HS-5 (cell line): ENCODE measurements at regions not wholly inside any gene's neighbourhood (a gene's known extent, or its start where the extent isn't known, plus 50 kb on each side); places are given as distances from the start of the nearest gene placed in this dataset.

Source experiments
- DNase-seq: peaks from one replicate; pipeline ENCODE4 v3.0.0-alpha.2; 2012; ENCODE audit warnings: low read depth

GRCh38 chr6:142500250-142500786 lies 198.5 kb downstream of the ADGRG6 start:
- no peak for DNase-seq

DNA sequence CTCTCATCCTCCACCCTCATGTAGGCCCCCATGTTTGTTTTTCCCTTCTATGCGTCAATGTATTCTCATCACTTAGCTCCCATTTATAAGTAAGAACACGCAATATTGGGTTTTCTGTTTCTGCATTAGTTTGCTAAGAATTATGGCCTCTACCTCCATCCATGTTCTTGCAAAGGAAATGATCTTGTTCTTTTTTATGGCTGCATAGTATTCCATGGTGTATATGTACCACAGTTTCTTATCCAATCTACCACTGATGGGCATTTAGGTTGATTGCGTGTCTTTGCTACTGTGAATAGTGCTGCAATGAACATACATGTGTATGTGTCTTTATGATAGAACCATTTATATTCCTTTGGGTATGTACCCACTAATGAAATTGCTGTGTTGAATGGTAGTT lies 200.0 kb downstream of the ADGRG6 start:
- DNase-seq = no peak

DNA sequence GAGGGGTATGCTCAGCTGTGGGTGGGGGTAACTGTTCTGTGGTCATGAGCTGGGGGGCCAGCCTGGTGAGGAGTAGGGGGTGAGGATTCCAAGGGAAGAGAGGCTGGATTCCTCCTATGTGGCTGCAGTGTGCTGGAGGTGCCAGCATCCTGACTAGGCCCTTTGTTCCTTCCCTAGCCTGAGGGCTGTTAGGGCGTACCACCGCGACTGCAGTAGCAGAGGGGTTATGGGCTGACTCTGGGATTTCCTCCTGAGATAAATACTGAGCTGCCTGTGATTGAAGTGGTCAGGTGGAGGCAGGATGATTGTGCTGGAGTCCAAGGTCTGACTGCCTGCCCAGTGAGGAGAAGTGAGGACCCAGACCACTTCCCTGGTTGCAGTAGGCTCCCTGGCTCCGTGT lies 205.3 kb downstream of the ADGRG6 start:
- no peak for DNase-seq

- no peak for DNase-seq
Observed at GRCh38 chr6:142510211-142510610, 208.4 kb downstream of the ADGRG6 start.

DNA sequence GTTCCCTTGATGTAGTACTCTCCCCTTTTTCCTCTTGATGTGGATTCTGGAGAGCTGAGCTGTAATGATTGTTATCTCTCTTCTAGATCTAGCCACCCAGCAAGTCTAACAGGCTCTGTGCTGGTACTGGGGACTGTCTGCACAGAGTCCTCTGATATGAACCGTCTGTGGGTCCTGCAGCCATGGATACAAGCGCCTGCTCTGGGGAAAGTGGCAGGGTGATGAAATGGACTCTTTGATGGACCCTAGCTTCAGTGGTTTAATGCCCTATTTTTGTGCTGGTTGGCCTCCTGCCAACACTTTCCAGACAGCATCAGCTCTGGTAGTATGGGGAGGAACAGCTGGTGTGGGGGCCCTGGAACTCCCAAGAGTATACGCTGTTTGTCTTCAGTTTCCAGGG lies 216.3 kb downstream of the ADGRG6 start:
- no peak for DNase-seq

GRCh38 chr6:142518761-142519160 lies 217.0 kb downstream of the ADGRG6 start:
- DNase-seq = no peak

DNA sequence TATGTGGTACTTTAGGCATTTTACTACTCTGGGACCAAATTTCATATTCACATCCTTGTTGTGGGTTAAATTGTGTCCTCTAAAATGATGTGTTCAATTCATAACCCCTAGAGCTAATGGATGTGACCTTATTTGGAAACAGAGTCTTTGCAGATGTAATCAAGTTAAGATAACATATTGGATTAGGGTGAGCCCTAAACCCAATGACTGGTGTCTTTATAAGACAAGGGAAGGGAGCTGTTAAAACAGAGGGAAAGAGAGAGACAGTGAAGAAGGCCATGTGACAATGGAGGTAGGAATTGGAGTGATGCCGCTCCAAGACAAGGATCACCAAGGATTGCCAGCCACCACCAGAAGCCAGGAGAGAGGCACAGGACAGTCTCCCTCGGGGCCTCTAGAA lies 220.0 kb downstream of the ADGRG6 start:
- DNase-seq = no peak

GRCh38 chr6:142523515-142524375 lies 221.9 kb downstream of the ADGRG6 start:
- DNase-seq = no peak

DNA sequence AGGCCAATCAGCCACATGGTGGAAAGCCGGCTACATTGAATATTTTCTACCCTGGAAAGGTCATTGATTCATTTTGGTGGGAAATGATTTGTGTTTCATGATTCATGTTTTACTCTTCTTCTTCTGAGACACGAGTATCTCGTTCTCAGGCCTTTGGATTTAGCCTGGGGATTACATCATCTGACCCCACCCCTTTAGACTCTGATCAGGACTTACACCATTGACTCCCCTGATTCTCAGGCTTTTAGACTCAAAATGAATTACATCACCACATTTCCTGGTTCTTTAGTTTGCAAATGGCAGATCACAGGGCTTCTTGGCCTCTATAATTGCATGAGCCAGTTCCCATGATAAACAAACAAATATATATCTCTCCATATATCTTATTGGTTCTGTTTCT lies 228.8 kb downstream of the ADGRG6 start:
- no peak for DNase-seq

DNA sequence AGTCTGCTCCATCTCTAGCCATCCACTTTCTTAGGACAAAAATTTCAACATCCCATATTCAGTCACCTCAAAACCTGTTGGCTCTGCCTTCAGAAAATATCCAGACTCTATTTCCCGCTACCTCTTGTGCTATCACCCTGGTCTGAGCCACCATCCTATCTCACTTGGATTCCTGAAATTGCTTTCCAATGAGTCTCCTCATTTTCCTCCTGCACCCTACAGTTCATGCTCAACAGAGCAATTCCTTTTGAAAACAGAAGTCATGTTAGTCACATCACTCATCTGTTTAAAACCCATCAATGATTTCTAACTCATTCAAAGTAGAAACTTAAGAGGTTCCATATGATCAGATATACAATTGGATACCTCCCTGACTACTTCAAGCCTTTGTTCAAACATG lies 229.9 kb downstream of the ADGRG6 start:
- DNase-seq = peak; percentile 10

GRCh38 chr6:142534076-142534475 lies 232.3 kb downstream of the ADGRG6 start:
- no peak for DNase-seq

DNA sequence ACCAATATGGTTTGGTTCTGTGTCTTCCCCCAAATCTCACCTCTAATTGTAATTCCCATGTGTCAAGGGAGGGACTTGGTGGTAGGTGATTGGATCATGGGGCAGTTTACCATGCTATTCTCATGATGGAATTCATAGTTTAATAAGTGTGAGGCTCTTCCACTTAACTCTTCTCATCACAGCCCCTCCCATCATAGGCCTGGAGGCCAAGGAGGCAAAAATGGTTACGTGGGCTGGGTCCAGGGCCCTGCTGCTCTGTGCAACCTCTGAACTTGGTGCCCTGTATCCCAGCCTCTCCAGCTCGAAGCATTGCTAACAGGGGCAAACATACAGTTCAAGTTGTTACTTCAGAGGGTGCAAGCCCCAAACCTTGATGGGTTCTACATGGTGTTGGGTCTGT lies 232.7 kb downstream of the ADGRG6 start:
- no peak for DNase-seq

GRCh38 chr6:142537612-142538478 lies 236.0 kb downstream of the ADGRG6 start:
- DNase-seq = no peak

DNA sequence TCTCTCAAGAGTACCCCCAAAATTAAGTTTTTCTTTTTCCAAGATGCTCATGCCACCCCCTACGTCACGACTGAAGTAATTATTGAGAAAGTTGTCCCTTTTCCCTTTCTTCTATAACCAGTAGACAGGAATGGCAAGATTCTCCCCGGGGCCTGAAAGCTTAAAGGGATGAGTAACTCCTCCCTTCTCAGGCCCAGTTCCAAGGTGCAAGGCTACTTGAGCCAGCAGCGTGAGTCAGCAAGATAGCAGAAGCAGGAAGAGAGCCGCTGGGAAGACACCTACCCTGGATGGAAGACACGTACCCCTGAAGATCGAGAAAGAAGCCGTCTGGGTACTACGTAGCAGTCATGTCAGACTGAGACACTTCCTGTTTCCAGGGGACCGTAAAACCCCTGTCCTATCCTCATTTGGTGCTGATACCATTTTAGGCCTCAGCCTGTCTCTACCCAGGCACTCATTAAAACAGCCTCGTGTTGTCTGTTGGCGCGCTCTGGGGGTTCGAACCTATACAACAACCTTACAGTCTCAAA lies 241.0 kb downstream of the ADGRG6 start:
- DNase-seq = peak; percentile 32

DNA sequence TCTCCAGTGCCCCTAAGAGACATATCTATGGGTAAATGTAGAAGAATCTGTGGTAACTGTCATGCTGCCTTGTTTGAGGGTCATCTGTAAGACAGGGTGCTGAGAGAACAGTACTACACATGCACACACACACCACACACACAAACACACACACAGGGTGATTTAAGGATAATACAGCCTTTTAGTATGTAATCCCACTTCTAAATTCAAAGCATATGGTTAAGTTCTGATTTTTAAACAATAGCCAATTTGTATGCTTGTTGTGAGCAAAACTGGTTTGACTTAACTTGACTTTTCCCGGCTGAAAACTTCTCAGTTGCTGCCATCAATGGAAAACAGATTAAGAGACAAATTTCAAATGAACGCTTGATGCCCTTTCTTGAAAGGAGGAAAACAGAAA lies 241.8 kb downstream of the ADGRG6 start:
- DNase-seq = no peak

GRCh38 chr6:142544199-142544838 lies 242.5 kb downstream of the ADGRG6 start:
- DNase-seq = no peak

DNA sequence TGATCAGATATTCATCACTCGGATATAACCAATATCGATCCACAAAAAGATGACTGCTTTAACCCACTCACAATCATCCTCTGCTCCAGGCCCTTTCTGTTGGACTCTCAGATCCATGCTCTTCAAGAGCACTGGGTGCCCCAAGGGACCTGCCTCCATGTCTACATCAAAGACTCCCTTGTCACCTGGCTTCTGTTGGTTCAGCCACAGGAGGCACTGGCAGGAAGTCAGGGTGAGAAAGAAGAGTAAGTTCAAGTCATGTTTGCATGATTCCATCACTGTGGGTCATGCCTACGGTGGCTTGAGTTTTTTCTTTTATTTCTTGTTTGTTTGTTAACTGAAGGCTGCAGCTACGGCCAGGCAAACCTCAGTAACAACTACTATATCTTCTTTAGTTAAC lies 243.3 kb downstream of the ADGRG6 start:
- no peak for DNase-seq

DNA sequence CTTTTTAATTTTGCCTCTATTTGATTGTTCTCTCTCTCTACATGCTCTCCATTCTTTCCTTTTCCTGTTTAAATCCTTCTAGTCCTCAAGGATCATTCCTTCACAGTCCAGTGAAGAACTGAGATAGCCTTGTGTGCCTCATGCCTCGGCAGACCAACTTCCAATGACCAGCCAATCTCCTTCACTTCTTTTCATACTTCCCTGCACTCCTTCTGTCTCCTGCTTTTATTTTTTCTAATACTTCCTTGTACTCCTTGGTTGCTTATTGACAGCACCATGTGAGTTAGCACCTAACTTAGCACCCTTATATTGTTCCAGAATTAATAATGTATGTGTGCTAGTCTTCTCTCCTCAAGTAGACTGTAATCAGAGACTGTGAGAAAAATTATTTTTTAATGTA lies 246.8 kb downstream of the ADGRG6 start:
- no peak for DNase-seq

DNA sequence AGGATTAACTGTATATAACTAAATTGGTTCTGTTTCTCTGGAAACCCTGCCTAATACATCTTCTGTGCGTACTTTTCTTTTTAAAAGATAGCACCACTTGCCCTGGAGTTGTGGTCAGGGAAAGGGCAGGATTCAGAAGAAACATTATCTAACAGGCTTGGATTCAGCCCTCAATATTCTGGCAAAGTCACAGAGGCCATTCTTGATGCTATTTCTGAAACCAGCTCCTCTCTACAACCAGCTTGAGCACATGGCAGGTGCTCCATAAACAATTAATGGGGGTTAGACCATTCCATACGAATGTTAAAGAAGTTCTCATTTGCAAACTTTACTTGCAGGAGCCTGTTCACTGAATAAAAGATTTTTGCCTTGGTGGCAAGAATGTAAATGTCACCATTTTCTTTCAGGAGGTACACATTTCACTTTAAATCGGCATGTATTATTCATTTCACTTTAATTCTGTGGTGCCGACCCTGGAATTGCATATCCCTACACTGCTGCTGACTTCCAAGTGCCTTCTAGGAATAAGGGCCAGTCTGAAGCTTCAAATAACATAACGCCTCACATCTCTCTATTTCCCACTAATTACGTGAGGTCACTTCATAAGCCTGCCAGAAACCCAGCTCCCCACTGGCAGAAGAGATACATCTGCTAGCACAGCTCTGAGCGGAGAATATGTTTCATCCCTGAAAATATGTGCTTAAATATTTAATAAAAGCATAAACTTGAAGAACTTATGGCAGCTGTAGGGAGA lies 248.7 kb downstream of the ADGRG6 start:
- no peak for DNase-seq

DNA sequence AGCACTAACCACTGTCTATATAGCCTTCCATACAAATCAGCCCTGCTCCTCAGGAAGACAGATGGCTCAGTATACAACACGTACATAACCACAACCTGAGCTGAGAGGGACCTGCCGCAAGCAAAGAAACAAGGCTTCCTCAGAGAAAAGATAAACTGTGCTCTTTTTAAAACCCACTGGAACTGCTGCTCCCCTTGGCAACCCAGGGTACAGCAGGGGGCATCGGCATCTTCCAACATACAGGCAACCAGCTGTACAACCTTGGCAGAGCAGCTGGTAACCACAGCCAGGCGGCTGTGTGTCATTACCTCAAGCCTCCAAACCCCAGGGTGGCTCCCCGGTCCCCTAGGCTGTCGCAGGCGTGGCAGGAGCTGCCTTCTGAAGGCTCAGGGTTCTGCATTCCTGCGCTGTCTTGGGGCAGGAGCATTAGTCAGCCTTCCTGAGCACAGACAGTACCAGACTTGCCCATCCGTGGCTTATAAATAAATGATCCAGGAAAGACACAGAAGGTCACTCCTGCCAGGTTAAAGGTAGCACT lies 249.5 kb downstream of the ADGRG6 start:
- no peak for DNase-seq

DNA sequence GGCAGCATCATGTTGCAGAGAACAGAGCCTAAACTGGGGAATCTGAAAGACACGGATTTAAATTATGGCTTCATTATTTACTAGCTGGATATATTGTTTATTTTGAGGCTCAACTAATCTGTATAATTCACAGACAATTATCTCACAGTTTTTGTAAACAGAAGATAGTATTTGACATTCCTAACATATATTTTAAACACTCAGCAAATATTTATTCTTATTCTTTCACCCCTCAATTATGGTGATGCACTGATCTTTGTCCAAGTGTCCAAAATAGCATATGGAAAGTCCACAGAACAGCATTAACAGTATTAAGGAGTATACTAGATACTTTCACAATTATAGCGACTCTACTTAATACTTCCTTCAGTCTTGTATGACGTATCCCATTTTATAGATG lies 257.0 kb downstream of the ADGRG6 start:
- no peak for DNase-seq
